ENCODE measurements at regions not wholly inside any gene's neighbourhood (a gene's known extent, or its start where the extent isn't known, plus 50 kb on each side); places are given as distances from the start of the nearest gene placed in this dataset.

DNA sequence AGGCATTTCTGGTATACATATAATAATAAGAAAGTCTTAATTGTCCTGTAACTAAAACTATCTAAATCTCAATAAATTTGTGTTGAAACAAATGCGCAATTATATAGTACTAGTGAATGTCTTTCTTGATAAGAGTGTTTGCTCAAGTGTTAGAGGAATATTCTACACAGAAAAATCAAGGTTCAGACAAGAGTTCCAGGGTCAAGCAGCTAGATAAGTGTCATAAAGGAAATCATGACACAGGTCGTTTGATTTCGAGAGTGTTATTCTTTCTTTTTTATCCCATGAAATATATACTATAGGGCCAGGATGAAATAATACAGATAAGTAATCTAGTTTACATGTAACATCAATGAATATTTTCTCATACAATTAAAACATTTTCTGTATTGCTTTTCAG is 366.1 kb downstream of the UTRN start:
- Histone ChIP-seq H3K9me3 (ENCODE audit: low read depth, low read length, poor library complexity, severe bottlenecking) (no peaks in the 10 kb centered on the region), H3K36me3 (ENCODE audit: insufficient read depth, low read length, poor library complexity, severe bottlenecking) (no peaks in the 10 kb centered on the region), H3K4me3 (ENCODE audit: low read depth, low read length, poor library complexity, severe bottlenecking) (no peak overlapping the region), H3K27ac (ENCODE audit: low read depth, low read length, poor library complexity, severe bottlenecking) (no peak overlapping the region), H3K4me1 (ENCODE audit: insufficient read depth, low read length, poor library complexity, severe bottlenecking) (peaks cover 29% of the 10 kb centered on the region), H3K27me3 (replicated peaks; ENCODE audit: insufficient read depth, low read depth, low read length, poor library complexity) (no peaks in the 10 kb centered on the region)
- CTCF ChIA-PET: no interaction called here
- no peak for DNase-seq (ENCODE audit: low spot score)
- POLR2A ChIA-PET (ENCODE audit: low non-redundant PET): no interaction called here
- BruUV-seq (replicated peaks): no TSS peak
- TF ChIP-seq CTCF (conservative IDR thresholded peaks at IDR 0.05; ENCODE audit: low read depth, low read length): no peak
- TF ChIP-seq EZH2 (IDR thresholded peaks at IDR 0.05; ENCODE audit: borderline replicate concordance, low read depth, low read length, poor library complexity, severe bottlenecking): no peak
- intact Hi-C loops (cut with micrococcal nuclease; ENCODE audit: unreplicated experiment): no loop called here

DNA sequence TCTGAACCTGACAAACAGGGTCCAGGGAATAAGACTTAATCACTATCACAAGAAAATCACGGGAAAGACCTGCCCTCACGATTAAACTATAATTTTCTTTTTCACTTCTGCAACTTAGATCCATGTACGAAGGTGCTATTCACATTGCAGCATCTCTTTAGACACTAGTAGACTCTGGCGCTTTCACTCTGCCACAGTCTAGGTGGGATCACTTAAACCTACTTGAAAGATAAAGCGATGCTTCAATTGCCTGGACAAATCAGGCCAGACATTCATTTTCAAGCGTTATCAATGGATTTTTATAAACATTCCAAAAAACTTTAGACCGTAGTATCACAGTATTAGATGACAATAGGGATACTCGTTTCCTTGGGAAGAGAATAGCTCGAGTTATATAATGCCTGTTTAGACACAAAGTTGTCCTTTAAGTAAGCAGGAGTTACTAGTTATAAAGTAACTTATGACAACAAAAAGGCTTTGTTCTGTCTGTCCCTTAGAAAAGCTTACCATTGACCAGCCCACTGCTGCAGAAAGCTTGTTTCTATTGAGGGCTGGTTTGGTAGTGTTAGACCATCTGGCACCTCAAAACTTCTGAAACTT is 367.3 kb downstream of the UTRN start:
- TF ChIP-seq EZH2 (IDR thresholded peaks at IDR 0.05; ENCODE audit: borderline replicate concordance, low read depth, low read length, poor library complexity, severe bottlenecking) (no peak), CTCF (conservative IDR thresholded peaks at IDR 0.05; ENCODE audit: low read depth, low read length) (no peak)
- ChIA-PET CTCF (no interaction called here), POLR2A (ENCODE audit: low non-redundant PET) (no interaction called here)
- H3K27me3 ChIP-seq (replicated peaks; ENCODE audit: insufficient read depth, low read depth, low read length, poor library complexity): no peaks in the 10 kb centered on the region
- no TSS peak for BruUV-seq (replicated peaks)
- H3K36me3 ChIP-seq (ENCODE audit: insufficient read depth, low read length, poor library complexity, severe bottlenecking): no peaks in the 10 kb centered on the region
- DNase-seq (ENCODE audit: low spot score): no peak
- intact Hi-C loops (cut with micrococcal nuclease; ENCODE audit: unreplicated experiment): no loop called here
- peaks cover 26% of the 10 kb centered on the region for H3K4me1 ChIP-seq (ENCODE audit: insufficient read depth, low read length, poor library complexity, severe bottlenecking)
- H3K4me3 ChIP-seq (ENCODE audit: low read depth, low read length, poor library complexity, severe bottlenecking): no peak overlapping the region
- no peaks in the 10 kb centered on the region for H3K9me3 ChIP-seq (ENCODE audit: low read depth, low read length, poor library complexity, severe bottlenecking)
- no peak overlapping the region for H3K27ac ChIP-seq (ENCODE audit: low read depth, low read length, poor library complexity, severe bottlenecking)

DNA sequence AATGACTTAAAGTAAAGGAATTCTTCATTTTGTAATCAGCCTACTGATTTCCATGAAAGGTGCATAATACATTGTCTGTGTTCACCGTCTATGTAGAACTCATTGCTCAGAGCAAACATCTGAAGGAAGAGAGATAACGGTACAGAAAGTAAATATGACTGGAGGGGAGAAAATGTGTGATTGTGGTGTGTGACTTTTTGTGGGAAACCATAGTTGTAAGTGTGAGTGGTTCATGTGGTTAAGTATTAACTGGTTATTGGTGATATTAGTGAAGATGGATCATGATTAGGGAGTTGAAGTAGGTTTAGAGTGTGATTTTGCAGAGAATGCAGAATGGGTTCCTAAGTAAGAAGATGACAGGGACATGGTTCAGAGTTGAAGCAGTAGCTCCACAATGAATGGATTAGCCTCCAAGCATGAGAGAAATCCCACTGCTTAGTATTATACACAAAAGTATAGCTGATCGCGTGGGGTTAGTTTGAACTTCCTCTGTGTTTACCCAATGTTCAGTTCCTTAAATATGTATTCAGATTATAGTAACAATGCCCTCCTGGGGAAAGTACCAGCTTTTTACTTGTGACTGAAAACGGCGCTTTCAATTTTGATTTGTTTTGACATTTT is 368.9 kb downstream of the UTRN start:
- POLR2A ChIA-PET (ENCODE audit: low non-redundant PET): no interaction called here
- H3K4me1 ChIP-seq (ENCODE audit: insufficient read depth, low read length, poor library complexity, severe bottlenecking): peaks cover 32% of the 10 kb centered on the region
- H3K27ac ChIP-seq (ENCODE audit: low read depth, low read length, poor library complexity, severe bottlenecking): no peak overlapping the region
- no peaks in the 10 kb centered on the region for H3K27me3 ChIP-seq (replicated peaks; ENCODE audit: insufficient read depth, low read depth, low read length, poor library complexity)
- no peaks in the 10 kb centered on the region for H3K36me3 ChIP-seq (ENCODE audit: insufficient read depth, low read length, poor library complexity, severe bottlenecking)
- H3K9me3 ChIP-seq (ENCODE audit: low read depth, low read length, poor library complexity, severe bottlenecking): no peaks in the 10 kb centered on the region
- no TSS peak for BruUV-seq (replicated peaks)
- no peak overlapping the region for H3K4me3 ChIP-seq (ENCODE audit: low read depth, low read length, poor library complexity, severe bottlenecking)
- CTCF ChIA-PET: no interaction called here
- no peak for DNase-seq (ENCODE audit: low spot score)
- intact Hi-C loops (cut with micrococcal nuclease; ENCODE audit: unreplicated experiment): no loop called here
- TF ChIP-seq EZH2 (IDR thresholded peaks at IDR 0.05; ENCODE audit: borderline replicate concordance, low read depth, low read length, poor library complexity, severe bottlenecking): no peak

DNA sequence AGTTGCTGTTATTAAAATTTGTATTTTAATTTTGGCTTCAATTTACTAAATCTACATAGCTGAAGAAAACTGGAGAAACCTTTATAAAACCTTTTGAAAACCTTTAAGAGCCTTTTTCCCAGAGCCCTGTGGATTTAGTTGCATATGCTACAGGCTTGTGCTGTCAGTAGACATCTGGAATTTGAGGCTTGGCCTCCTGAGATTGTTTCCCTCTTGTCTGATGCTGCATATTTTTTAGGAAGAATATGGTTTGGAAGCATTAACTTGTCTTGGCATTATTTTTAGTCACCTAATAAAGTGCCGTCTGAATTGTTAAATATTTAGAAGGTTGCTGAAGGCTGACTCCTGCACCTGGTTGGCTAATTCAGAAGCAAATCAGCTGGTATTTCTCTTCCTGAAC is 369.4 kb downstream of the UTRN start:
- TF ChIP-seq EZH2 (IDR thresholded peaks at IDR 0.05; ENCODE audit: borderline replicate concordance, low read depth, low read length, poor library complexity, severe bottlenecking) (no peak), CTCF (conservative IDR thresholded peaks at IDR 0.05; ENCODE audit: low read depth, low read length) (no peak)
- POLR2A ChIA-PET (ENCODE audit: low non-redundant PET): no interaction called here
- H3K4me1 ChIP-seq (ENCODE audit: insufficient read depth, low read length, poor library complexity, severe bottlenecking): peaks cover 37% of the 10 kb centered on the region
- H3K36me3 ChIP-seq (ENCODE audit: insufficient read depth, low read length, poor library complexity, severe bottlenecking): no peaks in the 10 kb centered on the region
- CTCF ChIA-PET: no interaction called here
- no peak overlapping the region for H3K4me3 ChIP-seq (ENCODE audit: low read depth, low read length, poor library complexity, severe bottlenecking)
- BruUV-seq (replicated peaks): no TSS peak
- intact Hi-C loops (cut with micrococcal nuclease; ENCODE audit: unreplicated experiment): no loop called here
- no peak for DNase-seq (ENCODE audit: low spot score)
- no peaks in the 10 kb centered on the region for H3K9me3 ChIP-seq (ENCODE audit: low read depth, low read length, poor library complexity, severe bottlenecking)
- no peaks in the 10 kb centered on the region for H3K27me3 ChIP-seq (replicated peaks; ENCODE audit: insufficient read depth, low read depth, low read length, poor library complexity)
- H3K27ac ChIP-seq (ENCODE audit: low read depth, low read length, poor library complexity, severe bottlenecking): no peak overlapping the region
